Jurkat, Clone E6-1 (cell line): ENCODE measurements at regions not wholly inside any gene's neighbourhood (a gene's known extent, or its start where the extent isn't known, plus 50 kb on each side); places are given as distances from the start of the nearest gene placed in this dataset.

Experiments
- DNase-seq: peaks from one replicate; pipeline ENCODE4 v3.0.0-alpha.2; 2011; ENCODE audit warnings: low read depth, low spot score
- H3K4me3 ChIP-seq: 2 replicates; pipeline ENCODE4 v1.5.1; 2011; ENCODE audit warnings: mild to moderate bottlenecking, low read length, control low read depth, moderate library complexity

- no peak overlapping the region for H3K4me3 ChIP-seq
- no peak for DNase-seq
These were observed 590.8 kb upstream of the PKDCC start for GRCh38 chr2:41457026-41457425.

- no peak for DNase-seq
- H3K4me3 ChIP-seq: no peak overlapping the region
These were observed 587.2 kb upstream of the PKDCC start for GRCh38 chr2:41460661-41461060.

GRCh38 chr2:41464395-41464794 is 583.4 kb upstream of the PKDCC start:
- H3K4me3 ChIP-seq: no peak overlapping the region
- DNase-seq: no peak

- no peak for DNase-seq
- H3K4me3 ChIP-seq: no peak overlapping the region
These were observed 571.9 kb upstream of the PKDCC start for GRCh38 chr2:41475959-41476358.

- no peak for DNase-seq
- H3K4me3 ChIP-seq: no peak overlapping the region
These were observed 565.2 kb upstream of the PKDCC start for GRCh38 chr2:41482659-41483058.

GRCh38 chr2:41483226-41483625 is 564.6 kb upstream of the PKDCC start:
- no peak for DNase-seq

GRCh38 chr2:41483982-41484857 is 563.6 kb upstream of the PKDCC start:
- H3K4me3 ChIP-seq: no peak overlapping the region
- no peak for DNase-seq

More at GRCh38 chr2:41483226-41483625, 564.6 kb upstream of the PKDCC start:
- no peak overlapping the region for H3K4me3 ChIP-seq

- DNase-seq: no peak
- no peak overlapping the region for H3K4me3 ChIP-seq
These were observed 563.0 kb upstream of the PKDCC start for GRCh38 chr2:41484858-41485234.

- DNase-seq: no peak
These were observed 560.9 kb upstream of the PKDCC start for GRCh38 chr2:41486948-41487347.

GRCh38 chr2:41488888-41489287 is 558.9 kb upstream of the PKDCC start:
- DNase-seq: no peak

More at GRCh38 chr2:41486948-41487347, 560.9 kb upstream of the PKDCC start:
- H3K4me3 ChIP-seq: no peak overlapping the region

GRCh38 chr2:41489638-41490037 is 558.2 kb upstream of the PKDCC start:
- no peak overlapping the region for H3K4me3 ChIP-seq
- DNase-seq: no peak

More at GRCh38 chr2:41488888-41489287, 558.9 kb upstream of the PKDCC start:
- no peak overlapping the region for H3K4me3 ChIP-seq

- H3K4me3 ChIP-seq: no peak overlapping the region
- no peak for DNase-seq
These were observed 552.8 kb upstream of the PKDCC start for GRCh38 chr2:41495050-41495449.

- DNase-seq: no peak
These were observed 550.9 kb upstream of the PKDCC start for GRCh38 chr2:41496908-41497307.

GRCh38 chr2:41498781-41499180 is 549.0 kb upstream of the PKDCC start:
- no peak for DNase-seq
- H3K4me3 ChIP-seq: no peak overlapping the region

More at GRCh38 chr2:41496908-41497307, 550.9 kb upstream of the PKDCC start:
- no peak overlapping the region for H3K4me3 ChIP-seq

GRCh38 chr2:41500895-41501294 is 546.9 kb upstream of the PKDCC start:
- DNase-seq: no peak
- no peak overlapping the region for H3K4me3 ChIP-seq

- no peak for DNase-seq
- no peak overlapping the region for H3K4me3 ChIP-seq
These were observed 545.1 kb upstream of the PKDCC start for GRCh38 chr2:41502752-41503151.

GRCh38 chr2:41504532-41504931 is 543.3 kb upstream of the PKDCC start:
- DNase-seq: no peak
- no peak overlapping the region for H3K4me3 ChIP-seq

- DNase-seq: no peak
- H3K4me3 ChIP-seq: no peak overlapping the region
These were observed 537.7 kb upstream of the PKDCC start for GRCh38 chr2:41510108-41510507.

- no peak overlapping the region for H3K4me3 ChIP-seq
- DNase-seq: no peak
These were observed 526.6 kb upstream of the PKDCC start for GRCh38 chr2:41521211-41521610.

GRCh38 chr2:41527525-41528323 is 520.1 kb upstream of the PKDCC start:
- no peak for DNase-seq
- no peak overlapping the region for H3K4me3 ChIP-seq
